B cell (primary cell): ENCODE measurements at regions not wholly inside any gene's neighbourhood (a gene's known extent, or its start where the extent isn't known, plus 50 kb on each side); places are given as distances from the start of the nearest gene placed in this dataset.
"Not testable (repeated sequence)": the region's sequence is repeated elsewhere in the genome, so short reads cannot be mapped to it uniquely, and the experiment has no call there.

Experiments
- ATAC-seq: fragments of 200-7000 bp; cut with Tn5 transposase; one replicate; pipeline ENCODE4 v1.10.0; 2021; ENCODE audit warnings: low read depth, mild to moderate bottlenecking, moderate number of reproducible peaks, moderate library complexity
- CTCF ChIA-PET: fragments of 350-600 bp; sonication (Branson Sonifier 250); formaldehyde crosslinking; loops from one replicate; lab custom pipeline; 2021; ENCODE audit warnings: antibody characterized with exemption, inconsistent platforms; lab: Charles Lee
- POLR2A ChIA-PET: fragments of 350-600 bp; sonication (Branson Sonifier 250); formaldehyde crosslinking; loops from one replicate; lab custom pipeline; 2021; ENCODE audit warnings: antibody characterized with exemption; lab: Charles Lee
- DNase-seq: peaks from one replicate; pipeline ENCODE4 v3.0.0; 2013
- H2AFZ ChIP-seq: 2 replicates; pipeline ENCODE4 v1.6.1; 2012; ENCODE audit warnings: mild to moderate bottlenecking, low read depth, low read length; ENCODE audit not compliant: insufficient read depth, poor library complexity, severe bottlenecking
- H3K27ac ChIP-seq, 2 donors: 1 replicate in 1 of 2; 2 replicates in 1 of 2; pipeline ENCODE4 v1.5.1; 2012 to 2013; ENCODE audit warnings: low read length in 2 of 2, mild to moderate bottlenecking in 2 of 2, moderate library complexity in 1 of 2
- H3K27me3 ChIP-seq, 4 experiments: fragments of 200-600 bp in 1 of 4; sonication (generic) in 1 of 4; replicated peaks in 1 of 4; 1 replicate in 2 of 4; 2 replicates in 2 of 4; pipeline versions ENCODE4 v1.6.1 to v1.7.0; 2013 to 2016; ENCODE audit warnings: low read length in 3 of 4, mild to moderate bottlenecking in 2 of 4, mixed read lengths in 1 of 4, moderate library complexity in 1 of 4; ENCODE audit not compliant: insufficient read depth in 4 of 4, control insufficient read depth in 3 of 4; ENCODE audit errors: control extremely low read depth in 1 of 4
- H3K36me3 ChIP-seq, 2 experiments: replicated peaks in 1 of 2; 1 replicate in 1 of 2; 2 replicates in 1 of 2; pipeline versions ENCODE4 v1.6.1 to v1.7.1; 2013; ENCODE audit warnings: low read length in 1 of 2; ENCODE audit not compliant: insufficient read depth in 2 of 2, control insufficient read depth in 1 of 2; ENCODE audit errors: control extremely low read depth in 1 of 2, extremely low read depth in 1 of 2
- H3K4me1 ChIP-seq, 2 donors: fragments of 200-600 bp in 1 of 2; sonication (generic) in 1 of 2; 1 replicate in 1 of 2; 2 replicates in 1 of 2; pipeline versions ENCODE4 v1.5.1 to v1.6.1; 2013 to 2017; ENCODE audit warnings: low read length in 2 of 2; ENCODE audit not compliant: control insufficient read depth in 2 of 2, insufficient read depth in 2 of 2
- H3K4me2 ChIP-seq: replicated peaks from 2 replicates; pipeline ENCODE3; 2012; ENCODE audit warnings: mild to moderate bottlenecking, low read depth, low read length; ENCODE audit not compliant: poor library complexity, severe bottlenecking
- H3K4me3 ChIP-seq, 5 experiments: fragments of 200-600 bp in 1 of 5; sonication (generic) in 1 of 5; 1 replicate in 3 of 5; 2 replicates in 2 of 5; pipeline versions ENCODE4 v1.5.1 to v1.7.0; 2011 to 2016; ENCODE audit warnings: low read length in 4 of 5, mild to moderate bottlenecking in 4 of 5, low read depth in 2 of 5, control low read depth in 1 of 5, moderate library complexity in 1 of 5; ENCODE audit not compliant: insufficient read depth in 1 of 5; ENCODE audit errors: control extremely low read depth in 1 of 5, extremely low read depth in 1 of 5
- H3K79me2 ChIP-seq: fragments of 200-600 bp; sonication (generic); one replicate; pipeline ENCODE4 v1.6.0; 2016; ENCODE audit warnings: low read length; ENCODE audit not compliant: control insufficient read depth, insufficient read depth
- H3K9ac ChIP-seq: fragments of 200-600 bp; sonication (generic); 2 replicates; pipeline ENCODE4 v1.6.1; 2017; ENCODE audit warnings: mild to moderate bottlenecking, low read length, moderate library complexity
- H3K9me3 ChIP-seq, 3 donors: one replicate each; pipeline versions ENCODE4 v1.6.1 to v1.7.1; 2013; ENCODE audit warnings: low read length in 2 of 3; ENCODE audit not compliant: control insufficient read depth in 2 of 3, insufficient read depth in 1 of 3; ENCODE audit errors: control extremely low read depth in 1 of 3
- H4K20me1 ChIP-seq: 2 replicates; pipeline ENCODE4 v1.6.0; 2012; ENCODE audit warnings: mild to moderate bottlenecking, low read length; ENCODE audit not compliant: insufficient read depth, control insufficient read depth, poor library complexity, severe bottlenecking
- H3K27ac Mint-ChIP-seq: one replicate; pipeline ENCODE4 v1.8.0; 2021; ENCODE audit warnings: mixed read lengths
- H3K27me3 Mint-ChIP-seq: one replicate; pipeline ENCODE4 v1.8.0; 2021; ENCODE audit warnings: mixed read lengths
- H3K4me1 Mint-ChIP-seq: one replicate; pipeline ENCODE4 v1.8.0; 2021; ENCODE audit warnings: mixed read lengths
- H3K4me3 Mint-ChIP-seq: one replicate; pipeline ENCODE4 v1.8.0; 2021; ENCODE audit warnings: mixed read lengths
- H3K9me3 Mint-ChIP-seq: one replicate; pipeline ENCODE4 v1.8.0; 2022; ENCODE audit warnings: mixed read lengths; ENCODE audit not compliant: insufficient read depth
- CTCF ChIP-seq: fragments of 200-600 bp; IDR thresholded peaks from one replicate; pipeline ENCODE4 v1.8.0; 2022; ENCODE audit warnings: antibody characterized with exemption, mild to moderate bottlenecking
- EZH2 ChIP-seq: IDR thresholded peaks from 2 replicates; pipeline ENCODE4 v1.6.1; 2012; ENCODE audit warnings: borderline replicate concordance, low read depth, mild to moderate bottlenecking, moderate library complexity, low read length; ENCODE audit not compliant: insufficient read depth, poor library complexity, severe bottlenecking
- WGBS: methylation state at CpG from one replicate; pipeline ENCODE4 v1.1.5; 2013; ENCODE audit warnings: missing lambda C conversion rate; ENCODE audit not compliant: insufficient coverage; 5-methylcytosine and 5-hydroxymethylcytosine counted together
- intact Hi-C: fragments of 100-400 bp; cut with micrococcal nuclease; formaldehyde crosslinking; loops from one replicate; pipeline ENCODE4 v1.10.0; 2022

GRCh38 chr2:88503771-88504170 is 51.3 kb upstream of the FOXI3 start:
- Mint-ChIP-seq H3K4me1 (no peaks in the 10 kb centered on the region), H3K27me3 (peaks cover 21% of the 10 kb centered on the region), H3K9me3 (peaks cover 2% of the 10 kb centered on the region), H3K4me3 (no peak overlapping the region), H3K27ac (no peak overlapping the region)
- Histone ChIP-seq H3K4me1 (no peaks in the 10 kb centered on the region), H3K36me3 (no peaks in the 10 kb centered on the region), H4K20me1 (no peaks in the 10 kb centered on the region), H3K4me2 (no peak overlapping the region), H2AFZ (no peak overlapping the region), H3K9ac (no peak overlapping the region), H3K9me3 (peaks cover 0 to 5% (median 2%) of the 10 kb centered on the region in 3 donors), H3K79me2 (no peaks in the 10 kb centered on the region), H3K27me3 (peaks cover 0 to 4% (median 0%) of the 10 kb centered on the region in 4 experiments), H3K4me3 (no peak overlapping the region), H3K27ac (no peak overlapping the region)
- ChIA-PET POLR2A (no interaction called here), CTCF (interaction anchor here (0.7 kb wide), 1 partner anchor 24 kb away, joined by 6 read pairs; no protein-coding TSS in a partner anchor)
- TF ChIP-seq EZH2 (no peak), CTCF (no peak)
- no peak for ATAC-seq
- intact Hi-C loops: no loop called here
- 98% methylated on average over 9 of the region's 10 CpGs for WGBS
- DNase-seq: no peak

DNA sequence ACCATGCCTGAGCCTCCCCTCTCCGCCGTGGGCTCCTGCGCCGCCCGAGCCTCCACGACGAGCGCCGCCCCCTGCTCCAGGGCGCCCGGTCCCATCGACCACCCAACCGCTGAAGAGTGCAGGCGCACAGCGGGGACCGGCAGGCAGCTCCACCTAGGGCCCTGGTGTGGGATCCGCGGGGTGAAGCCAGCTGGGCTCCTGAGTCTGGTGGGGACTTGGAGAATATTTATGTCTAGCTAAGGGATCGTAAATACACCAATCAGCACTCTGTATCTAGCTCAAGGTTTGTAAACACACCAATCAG is 50.8 kb upstream of the FOXI3 start:
- ATAC-seq, intact Hi-C loops, DNase-seq, H3K27ac Mint-ChIP-seq, H3K4me2 ChIP-seq, H2AFZ ChIP-seq, H3K79me2 ChIP-seq, H3K4me1 Mint-ChIP-seq, H3K4me1 ChIP-seq, H3K9ac ChIP-seq, H4K20me1 ChIP-seq, POLR2A ChIA-PET, H3K27ac ChIP-seq, H3K4me3 ChIP-seq, H3K9me3 Mint-ChIP-seq, H3K27me3 ChIP-seq, H3K9me3 ChIP-seq, H3K4me3 Mint-ChIP-seq, H3K36me3 ChIP-seq: not testable (repeated sequence)
- peaks cover 21% of the 10 kb centered on the region for H3K27me3 Mint-ChIP-seq
- CTCF ChIA-PET: interaction anchor here (0.7 kb wide), 1 partner anchor 24 kb away, joined by 6 read pairs; no protein-coding TSS in a partner anchor
- 87% methylated on average over 5 of the region's 19 CpGs for whole genome bisulfite sequencing
